Naive thymus-derived CD4-positive, alpha-beta T cell (primary cell): ENCODE measurements at regions not wholly inside any gene's neighbourhood (a gene's known extent, or its start where the extent isn't known, plus 50 kb on each side); places are given as distances from the start of the nearest gene placed in this dataset.

ENCODE experiments used
- ATAC-seq: fragments of 150-1000 bp; cut with Tn5 transposase; 2 replicates; pipeline ENCODE4 v1.10.0; 2021; ENCODE audit warnings: mild to moderate bottlenecking, moderate library complexity
- CTCF ChIA-PET: fragments of 350-600 bp; sonication (Branson Sonifier 250); formaldehyde crosslinking; loops from one replicate; lab custom pipeline; 2021; ENCODE audit warnings: antibody characterized with exemption; lab: Charles Lee
- POLR2A ChIA-PET: fragments of 350-600 bp; sonication (Branson Sonifier 250); formaldehyde crosslinking; loops from one replicate; lab custom pipeline; 2021; ENCODE audit warnings: antibody characterized with exemption, inconsistent platforms; lab: Charles Lee
- DNase-seq, 9 donors: peaks; one replicate each; pipeline versions ENCODE4 v3.0.0 to v3.0.0-alpha.2; 2020 to 2022; ENCODE audit warnings: mixed read lengths in 1 of 9
- H3K27ac ChIP-seq: one replicate; pipeline ENCODE4 v1.7.0; 2013; ENCODE audit warnings: mild to moderate bottlenecking, low read depth, low read length, moderate library complexity
- H3K27me3 ChIP-seq, 2 donors: one replicate each; pipeline ENCODE4 v1.7.0; 2013; ENCODE audit warnings: low read length in 2 of 2, mild to moderate bottlenecking in 2 of 2, moderate library complexity in 2 of 2; ENCODE audit not compliant: control insufficient read depth in 2 of 2, insufficient read depth in 2 of 2
- H3K36me3 ChIP-seq, 3 experiments: 1 replicate in 2 of 3; 2 replicates in 1 of 3; pipeline ENCODE4 v1.7.0; 2013; ENCODE audit warnings: low read length in 3 of 3, mild to moderate bottlenecking in 3 of 3, moderate library complexity in 1 of 3; ENCODE audit not compliant: insufficient read depth in 3 of 3, control insufficient read depth in 2 of 3
- H3K4me1 ChIP-seq, 2 donors: one replicate each; pipeline ENCODE4 v1.7.0; 2013; ENCODE audit warnings: low read length in 2 of 2, mild to moderate bottlenecking in 2 of 2, moderate library complexity in 1 of 2; ENCODE audit not compliant: control insufficient read depth in 2 of 2, insufficient read depth in 2 of 2
- H3K4me3 ChIP-seq: 2 replicates; pipeline ENCODE4 v1.7.0; 2013; ENCODE audit warnings: mild to moderate bottlenecking, low read length
- H3K9me3 ChIP-seq, 3 experiments: 1 replicate in 2 of 3; 2 replicates in 1 of 3; pipeline ENCODE4 v1.7.0; 2013; ENCODE audit warnings: low read length in 3 of 3; ENCODE audit not compliant: control insufficient read depth in 2 of 3
- H3K27ac Mint-ChIP-seq, 9 donors: one replicate each; pipeline ENCODE4 v1.8.0; 2020 to 2022; ENCODE audit warnings: mixed read lengths in 9 of 9, mild to moderate bottlenecking in 8 of 9, moderate library complexity in 5 of 9, inconsistent platforms in 2 of 9
- H3K27me3 Mint-ChIP-seq, 5 donors: one replicate each; pipeline ENCODE4 v1.8.0; 2021 to 2022; ENCODE audit warnings: mixed read lengths in 5 of 5, mild to moderate bottlenecking in 1 of 5
- H3K36me3 Mint-ChIP-seq, 5 donors: one replicate each; pipeline ENCODE4 v1.8.0; 2020 to 2022; ENCODE audit warnings: mixed read lengths in 5 of 5, mild to moderate bottlenecking in 3 of 5, inconsistent platforms in 1 of 5
- H3K4me1 Mint-ChIP-seq, 7 donors: one replicate each; pipeline ENCODE4 v1.8.0; 2020 to 2022; ENCODE audit warnings: mixed read lengths in 7 of 7, mild to moderate bottlenecking in 3 of 7, inconsistent platforms in 1 of 7
- H3K4me3 Mint-ChIP-seq, 10 donors: one replicate each; pipeline ENCODE4 v1.8.0; 2020 to 2022; ENCODE audit warnings: mild to moderate bottlenecking in 10 of 10, mixed read lengths in 10 of 10, moderate library complexity in 6 of 10, inconsistent platforms in 2 of 10
- H3K9me3 Mint-ChIP-seq, 11 donors: one replicate each; pipeline ENCODE4 v1.8.0; 2020 to 2022; ENCODE audit warnings: mixed read lengths in 11 of 11, mild to moderate bottlenecking in 4 of 11, inconsistent platforms in 1 of 11, moderate library complexity in 1 of 11
- intact Hi-C, 2 donors: fragments of 100-400 bp; cut with micrococcal nuclease; formaldehyde crosslinking; loops; one replicate each; pipeline ENCODE4 v1.15.1; 2023

DNA sequence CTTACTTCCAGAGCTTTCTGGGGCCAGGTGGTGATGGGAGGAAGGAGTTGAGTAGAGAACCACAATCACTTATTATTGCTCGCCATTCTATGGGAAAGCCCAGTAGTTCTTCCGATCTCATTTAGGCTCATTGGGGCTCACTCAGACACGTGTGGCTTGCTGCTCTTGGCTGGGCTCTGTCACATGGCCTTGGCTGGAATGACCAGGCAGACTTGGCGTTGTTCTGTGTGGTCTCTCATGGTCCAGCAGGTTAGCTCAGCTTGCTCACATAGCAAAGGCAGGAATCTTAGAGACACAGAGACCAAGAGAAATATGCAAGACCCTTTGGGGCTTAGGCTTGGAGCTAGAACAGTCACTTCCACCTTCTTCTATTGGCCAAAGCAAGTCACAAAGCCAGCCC lies 261.2 kb downstream of the LOXHD1 start:
- intact Hi-C loops: no loop called here
- Histone ChIP-seq H3K4me3 (no peak overlapping the region), H3K36me3 (no peaks in the 10 kb centered on the region), H3K27me3 (no peaks in the 10 kb centered on the region), H3K4me1 (no peaks in the 10 kb centered on the region), H3K9me3 (no peaks in the 10 kb centered on the region), H3K27ac (no peak overlapping the region)
- H3K4me3 Mint-ChIP-seq: no peak overlapping the region
- H3K4me1 Mint-ChIP-seq: peaks cover 0 to 10% (median 3%) of the 10 kb centered on the region in 7 donors
- no peaks in the 10 kb centered on the region for H3K27me3 Mint-ChIP-seq
- CTCF ChIA-PET: no interaction called here
- no peak for DNase-seq
- POLR2A ChIA-PET: no interaction called here
- no peaks in the 10 kb centered on the region for H3K9me3 Mint-ChIP-seq
- H3K36me3 Mint-ChIP-seq: no peaks in the 10 kb centered on the region
- H3K27ac Mint-ChIP-seq: no peak overlapping the region
- no peak for ATAC-seq

DNA sequence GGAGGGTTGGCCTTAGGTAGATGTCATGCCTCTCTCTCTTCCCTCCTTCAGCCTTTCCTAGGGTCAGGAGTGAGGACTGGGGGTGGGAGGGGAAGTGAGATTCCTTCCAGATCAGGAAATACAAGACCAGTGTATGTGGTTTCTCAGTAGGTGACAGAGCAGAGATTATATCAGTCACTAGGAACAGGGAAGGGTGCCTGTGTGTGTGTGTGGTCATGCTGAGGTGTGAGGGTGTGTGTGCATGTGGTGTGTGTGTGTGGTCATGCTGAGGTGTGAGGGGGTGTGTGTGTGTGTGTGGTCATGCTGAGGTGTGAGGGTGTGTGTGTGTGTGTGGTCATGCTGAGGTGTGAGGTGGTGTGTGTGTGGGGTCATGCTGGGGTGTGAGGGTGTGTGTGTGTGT lies 259.8 kb downstream of the LOXHD1 start:
- no peak for ATAC-seq
- H3K27ac ChIP-seq: no peak overlapping the region
- Mint-ChIP-seq H3K27ac (no peak overlapping the region), H3K9me3 (no peaks in the 10 kb centered on the region), H3K27me3 (no peaks in the 10 kb centered on the region), H3K36me3 (no peaks in the 10 kb centered on the region), H3K4me1 (peaks cover 0 to 12% (median 3%) of the 10 kb centered on the region in 7 donors), H3K4me3 (no peak overlapping the region)
- ChIA-PET POLR2A (no interaction called here), CTCF (no interaction called here)
- no peak for DNase-seq
- no peaks in the 10 kb centered on the region for H3K9me3 ChIP-seq
- intact Hi-C loops: no loop called here
- no peaks in the 10 kb centered on the region for H3K27me3 ChIP-seq
- no peak overlapping the region for H3K4me3 ChIP-seq
- H3K36me3 ChIP-seq: no peaks in the 10 kb centered on the region
- H3K4me1 ChIP-seq: no peaks in the 10 kb centered on the region

DNA sequence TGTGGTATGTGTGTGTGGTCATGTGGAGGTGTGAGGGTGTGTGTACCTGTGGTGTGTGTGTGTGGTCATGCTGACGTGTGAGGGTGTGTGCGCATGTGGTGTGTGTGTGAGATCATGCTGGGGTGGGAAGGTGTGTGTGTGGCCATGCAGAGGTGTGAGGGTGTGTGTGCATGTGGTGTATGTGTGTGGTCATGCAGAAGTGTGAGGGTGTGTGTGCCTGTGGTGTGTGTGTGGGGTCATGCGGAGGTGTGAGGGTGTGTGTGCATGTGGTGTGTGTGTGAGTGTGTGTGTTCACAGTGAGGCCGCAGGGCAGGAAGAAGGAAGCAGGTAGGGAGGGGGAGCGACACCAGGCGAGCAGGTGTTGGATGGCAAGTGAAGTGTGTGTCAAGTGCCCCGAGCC lies 259.0 kb downstream of the LOXHD1 start:
- Histone ChIP-seq H3K9me3 (no peaks in the 10 kb centered on the region), H3K27ac (no peak overlapping the region), H3K36me3 (no peaks in the 10 kb centered on the region), H3K4me1 (no peaks in the 10 kb centered on the region), H3K27me3 (no peaks in the 10 kb centered on the region), H3K4me3 (no peak overlapping the region)
- CTCF ChIA-PET: no interaction called here
- H3K9me3 Mint-ChIP-seq: no peaks in the 10 kb centered on the region
- H3K27ac Mint-ChIP-seq: peak overlapping the region in 1 of 9 donors; percentile 10
- ATAC-seq: peak; percentile 37
- H3K36me3 Mint-ChIP-seq: no peaks in the 10 kb centered on the region
- peak overlapping the region in 1 of 10 donors; percentile 10 for H3K4me3 Mint-ChIP-seq
- intact Hi-C loops: no loop called here
- no peak for DNase-seq
- H3K27me3 Mint-ChIP-seq: no peaks in the 10 kb centered on the region
- POLR2A ChIA-PET: no interaction called here
- peaks cover 0 to 12% (median 3%) of the 10 kb centered on the region in 7 donors for H3K4me1 Mint-ChIP-seq

DNA sequence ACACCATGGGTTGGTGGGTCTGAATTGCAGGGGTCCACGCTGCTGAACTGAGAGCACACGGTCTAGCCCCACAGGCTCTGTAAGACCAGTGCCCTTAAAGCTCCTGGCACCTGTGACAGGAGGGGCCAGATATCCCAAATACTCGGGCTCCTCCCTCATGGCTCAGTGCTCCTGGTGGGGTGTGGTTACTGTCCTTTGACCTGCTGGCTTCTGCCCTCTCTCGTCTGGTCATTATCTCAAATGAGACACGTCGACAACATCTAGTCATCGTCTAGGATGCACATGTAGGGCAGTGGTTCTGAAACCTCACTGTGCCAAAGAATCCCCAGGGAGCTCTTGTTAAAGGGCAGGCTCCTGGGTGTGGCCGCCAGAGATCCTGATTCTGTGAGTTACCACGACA lies 258.4 kb downstream of the LOXHD1 start:
- Histone ChIP-seq H3K9me3 (no peaks in the 10 kb centered on the region), H3K4me3 (no peak overlapping the region), H3K27ac (no peak overlapping the region), H3K4me1 (no peaks in the 10 kb centered on the region), H3K36me3 (no peaks in the 10 kb centered on the region), H3K27me3 (no peaks in the 10 kb centered on the region)
- H3K27ac Mint-ChIP-seq: peak overlapping the region in 1 of 9 donors; percentile 46
- H3K9me3 Mint-ChIP-seq: no peaks in the 10 kb centered on the region
- H3K36me3 Mint-ChIP-seq: no peaks in the 10 kb centered on the region
- intact Hi-C loops: no loop called here
- DNase-seq (no peak), ATAC-seq (no peak)
- ChIA-PET POLR2A (no interaction called here), CTCF (no interaction called here)
- peaks cover 0 to 12% (median 3%) of the 10 kb centered on the region in 7 donors for H3K4me1 Mint-ChIP-seq
- no peak overlapping the region for H3K4me3 Mint-ChIP-seq
- H3K27me3 Mint-ChIP-seq: no peaks in the 10 kb centered on the region

DNA sequence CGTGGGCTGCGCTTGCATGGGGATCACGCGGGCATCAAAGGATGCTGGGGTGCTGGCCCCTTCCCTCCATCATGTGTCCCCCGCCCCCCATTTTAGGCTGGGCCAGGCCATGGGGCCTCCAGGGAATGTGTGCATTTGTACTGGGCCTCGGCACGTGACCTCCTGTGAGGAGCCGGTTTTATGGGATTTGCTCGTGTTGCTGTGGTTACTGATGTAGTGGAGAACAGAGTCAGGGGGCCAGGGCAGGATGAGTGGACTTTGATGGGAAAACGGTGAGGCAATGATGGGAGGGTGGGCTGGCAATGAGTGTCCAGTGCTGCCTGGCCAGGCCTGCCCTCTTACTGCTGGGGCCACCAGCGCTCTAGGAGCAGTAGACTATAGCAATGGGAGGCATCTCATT lies 257.7 kb downstream of the LOXHD1 start:
- Histone ChIP-seq H3K4me1 (no peaks in the 10 kb centered on the region), H3K27ac (no peak overlapping the region), H3K36me3 (no peaks in the 10 kb centered on the region), H3K4me3 (no peak overlapping the region), H3K27me3 (no peaks in the 10 kb centered on the region), H3K9me3 (no peaks in the 10 kb centered on the region)
- H3K27me3 Mint-ChIP-seq: no peaks in the 10 kb centered on the region
- no peak overlapping the region for H3K4me3 Mint-ChIP-seq
- no peak for DNase-seq
- CTCF ChIA-PET: no interaction called here
- peaks cover 0 to 12% (median 2%) of the 10 kb centered on the region in 7 donors for H3K4me1 Mint-ChIP-seq
- ATAC-seq: no peak
- POLR2A ChIA-PET: interaction anchor here (0.6 kb wide), 1 partner anchor 11 kb away, joined by 4 read pairs; no protein-coding TSS in a partner anchor
- H3K9me3 Mint-ChIP-seq: no peaks in the 10 kb centered on the region
- H3K36me3 Mint-ChIP-seq: no peaks in the 10 kb centered on the region
- intact Hi-C loops: no loop called here
- no peak overlapping the region for H3K27ac Mint-ChIP-seq

DNA sequence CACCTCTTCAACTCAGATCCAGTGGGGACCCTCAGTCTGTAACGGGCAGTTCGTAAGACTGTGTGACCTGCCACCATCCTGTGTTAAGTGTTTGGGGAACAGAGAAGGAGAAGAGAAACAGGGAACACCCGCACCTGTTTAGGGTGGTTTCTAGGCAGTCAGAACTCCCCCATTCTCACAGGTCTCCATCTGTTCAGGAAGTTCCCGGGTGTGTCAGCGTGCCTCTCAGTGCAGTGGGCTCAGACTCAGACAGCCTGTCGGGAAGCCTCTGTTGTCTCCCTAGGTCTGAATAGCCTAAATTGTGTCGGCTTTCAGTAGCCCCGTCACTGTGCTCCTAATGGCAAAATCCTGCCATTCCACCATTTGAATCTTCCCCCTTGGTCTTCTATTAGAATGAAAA lies 256.6 kb downstream of the LOXHD1 start:
- intact Hi-C loops: no loop called here
- Mint-ChIP-seq H3K4me3 (no peak overlapping the region), H3K27ac (no peak overlapping the region), H3K4me1 (peaks cover 0 to 12% (median 0%) of the 10 kb centered on the region in 7 donors), H3K9me3 (no peaks in the 10 kb centered on the region), H3K27me3 (no peaks in the 10 kb centered on the region), H3K36me3 (no peaks in the 10 kb centered on the region)
- ChIA-PET CTCF (no interaction called here), POLR2A (no interaction called here)
- no peak overlapping the region for H3K27ac ChIP-seq
- no peak overlapping the region for H3K4me3 ChIP-seq
- DNase-seq (no peak), ATAC-seq (no peak)
- H3K9me3 ChIP-seq: no peaks in the 10 kb centered on the region
- H3K36me3 ChIP-seq: no peaks in the 10 kb centered on the region
- no peaks in the 10 kb centered on the region for H3K4me1 ChIP-seq
- H3K27me3 ChIP-seq: no peaks in the 10 kb centered on the region

DNA sequence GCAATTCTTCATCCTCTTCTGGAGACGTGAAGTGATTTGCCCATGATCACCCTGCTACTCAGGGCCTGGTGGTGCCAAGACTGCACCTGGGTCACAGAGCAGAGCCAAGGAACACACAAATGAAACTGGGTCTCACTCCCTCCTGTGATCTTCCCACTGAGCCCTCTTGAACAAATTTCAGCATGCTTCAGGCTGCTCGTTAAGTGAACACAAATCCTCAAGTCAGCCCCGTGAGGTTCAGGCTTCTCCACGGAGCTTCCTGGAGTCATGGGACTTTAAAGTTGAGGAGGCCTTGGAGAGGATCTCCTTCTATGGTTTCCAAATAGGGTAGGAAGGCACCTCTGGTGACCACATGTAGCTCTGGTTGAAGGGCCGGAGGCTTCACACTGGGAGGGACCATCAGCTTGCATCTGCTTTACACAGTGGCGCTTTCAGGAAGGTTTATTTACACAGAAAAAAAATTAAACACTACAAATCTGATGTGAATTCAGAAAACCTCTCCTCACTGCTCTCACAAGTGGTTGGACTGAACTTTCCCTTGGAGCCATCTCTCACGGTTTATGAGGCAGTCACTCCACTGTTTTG lies 255.4 kb downstream of the LOXHD1 start:
- intact Hi-C loops: no loop called here
- no peak overlapping the region for H3K27ac ChIP-seq
- H3K4me1 ChIP-seq: no peaks in the 10 kb centered on the region
- Mint-ChIP-seq H3K36me3 (no peaks in the 10 kb centered on the region), H3K4me3 (no peak overlapping the region), H3K9me3 (peaks cover 0 to 1% (median 0%) of the 10 kb centered on the region in 11 donors), H3K27me3 (no peaks in the 10 kb centered on the region), H3K4me1 (peaks cover 0 to 12% (median 0%) of the 10 kb centered on the region in 7 donors), H3K27ac (no peak overlapping the region)
- H3K36me3 ChIP-seq: no peaks in the 10 kb centered on the region
- POLR2A ChIA-PET: no interaction called here
- no peak for DNase-seq
- no peaks in the 10 kb centered on the region for H3K27me3 ChIP-seq
- no peaks in the 10 kb centered on the region for H3K9me3 ChIP-seq
- CTCF ChIA-PET: no interaction called here
- no peak overlapping the region for H3K4me3 ChIP-seq
- ATAC-seq: no peak
